B cell (primary cell): ENCODE measurements at regions not wholly inside any gene's neighbourhood (a gene's known extent, or its start where the extent isn't known, plus 50 kb on each side); places are given as distances from the start of the nearest gene placed in this dataset.

ENCODE experiments used
- ATAC-seq: fragments of 200-7000 bp; cut with Tn5 transposase; one replicate; pipeline ENCODE4 v1.10.0; 2021; ENCODE audit warnings: low read depth, mild to moderate bottlenecking, moderate number of reproducible peaks, moderate library complexity
- CTCF ChIA-PET: fragments of 350-600 bp; sonication (Branson Sonifier 250); formaldehyde crosslinking; loops from one replicate; lab custom pipeline; 2021; ENCODE audit warnings: antibody characterized with exemption, inconsistent platforms; lab: Charles Lee
- POLR2A ChIA-PET: fragments of 350-600 bp; sonication (Branson Sonifier 250); formaldehyde crosslinking; loops from one replicate; lab custom pipeline; 2021; ENCODE audit warnings: antibody characterized with exemption; lab: Charles Lee
- DNase-seq: peaks from one replicate; pipeline ENCODE4 v3.0.0; 2013
- H2AFZ ChIP-seq: 2 replicates; pipeline ENCODE4 v1.6.1; 2012; ENCODE audit warnings: mild to moderate bottlenecking, low read depth, low read length; ENCODE audit not compliant: insufficient read depth, poor library complexity, severe bottlenecking
- H3K27ac ChIP-seq, 2 donors: 1 replicate in 1 of 2; 2 replicates in 1 of 2; pipeline ENCODE4 v1.5.1; 2012 to 2013; ENCODE audit warnings: low read length in 2 of 2, mild to moderate bottlenecking in 2 of 2, moderate library complexity in 1 of 2
- H3K27me3 ChIP-seq, 4 experiments: fragments of 200-600 bp in 1 of 4; sonication (generic) in 1 of 4; replicated peaks in 1 of 4; 1 replicate in 2 of 4; 2 replicates in 2 of 4; pipeline versions ENCODE4 v1.6.1 to v1.7.0; 2013 to 2016; ENCODE audit warnings: low read length in 3 of 4, mild to moderate bottlenecking in 2 of 4, mixed read lengths in 1 of 4, moderate library complexity in 1 of 4; ENCODE audit not compliant: insufficient read depth in 4 of 4, control insufficient read depth in 3 of 4; ENCODE audit errors: control extremely low read depth in 1 of 4
- H3K36me3 ChIP-seq, 2 experiments: replicated peaks in 1 of 2; 1 replicate in 1 of 2; 2 replicates in 1 of 2; pipeline versions ENCODE4 v1.6.1 to v1.7.1; 2013; ENCODE audit warnings: low read length in 1 of 2; ENCODE audit not compliant: insufficient read depth in 2 of 2, control insufficient read depth in 1 of 2; ENCODE audit errors: control extremely low read depth in 1 of 2, extremely low read depth in 1 of 2
- H3K4me1 ChIP-seq, 2 donors: fragments of 200-600 bp in 1 of 2; sonication (generic) in 1 of 2; 1 replicate in 1 of 2; 2 replicates in 1 of 2; pipeline versions ENCODE4 v1.5.1 to v1.6.1; 2013 to 2017; ENCODE audit warnings: low read length in 2 of 2; ENCODE audit not compliant: control insufficient read depth in 2 of 2, insufficient read depth in 2 of 2
- H3K4me2 ChIP-seq: replicated peaks from 2 replicates; pipeline ENCODE3; 2012; ENCODE audit warnings: mild to moderate bottlenecking, low read depth, low read length; ENCODE audit not compliant: poor library complexity, severe bottlenecking
- H3K4me3 ChIP-seq, 5 experiments: fragments of 200-600 bp in 1 of 5; sonication (generic) in 1 of 5; 1 replicate in 3 of 5; 2 replicates in 2 of 5; pipeline versions ENCODE4 v1.5.1 to v1.7.0; 2011 to 2016; ENCODE audit warnings: low read length in 4 of 5, mild to moderate bottlenecking in 4 of 5, low read depth in 2 of 5, control low read depth in 1 of 5, moderate library complexity in 1 of 5; ENCODE audit not compliant: insufficient read depth in 1 of 5; ENCODE audit errors: control extremely low read depth in 1 of 5, extremely low read depth in 1 of 5
- H3K79me2 ChIP-seq: fragments of 200-600 bp; sonication (generic); one replicate; pipeline ENCODE4 v1.6.0; 2016; ENCODE audit warnings: low read length; ENCODE audit not compliant: control insufficient read depth, insufficient read depth
- H3K9ac ChIP-seq: fragments of 200-600 bp; sonication (generic); 2 replicates; pipeline ENCODE4 v1.6.1; 2017; ENCODE audit warnings: mild to moderate bottlenecking, low read length, moderate library complexity
- H3K9me3 ChIP-seq, 3 donors: one replicate each; pipeline versions ENCODE4 v1.6.1 to v1.7.1; 2013; ENCODE audit warnings: low read length in 2 of 3; ENCODE audit not compliant: control insufficient read depth in 2 of 3, insufficient read depth in 1 of 3; ENCODE audit errors: control extremely low read depth in 1 of 3
- H4K20me1 ChIP-seq: 2 replicates; pipeline ENCODE4 v1.6.0; 2012; ENCODE audit warnings: mild to moderate bottlenecking, low read length; ENCODE audit not compliant: insufficient read depth, control insufficient read depth, poor library complexity, severe bottlenecking
- H3K27ac Mint-ChIP-seq: one replicate; pipeline ENCODE4 v1.8.0; 2021; ENCODE audit warnings: mixed read lengths
- H3K27me3 Mint-ChIP-seq: one replicate; pipeline ENCODE4 v1.8.0; 2021; ENCODE audit warnings: mixed read lengths
- H3K4me1 Mint-ChIP-seq: one replicate; pipeline ENCODE4 v1.8.0; 2021; ENCODE audit warnings: mixed read lengths
- H3K4me3 Mint-ChIP-seq: one replicate; pipeline ENCODE4 v1.8.0; 2021; ENCODE audit warnings: mixed read lengths
- H3K9me3 Mint-ChIP-seq: one replicate; pipeline ENCODE4 v1.8.0; 2022; ENCODE audit warnings: mixed read lengths; ENCODE audit not compliant: insufficient read depth
- CTCF ChIP-seq: fragments of 200-600 bp; IDR thresholded peaks from one replicate; pipeline ENCODE4 v1.8.0; 2022; ENCODE audit warnings: antibody characterized with exemption, mild to moderate bottlenecking
- EZH2 ChIP-seq: IDR thresholded peaks from 2 replicates; pipeline ENCODE4 v1.6.1; 2012; ENCODE audit warnings: borderline replicate concordance, low read depth, mild to moderate bottlenecking, moderate library complexity, low read length; ENCODE audit not compliant: insufficient read depth, poor library complexity, severe bottlenecking
- WGBS: methylation state at CpG from one replicate; pipeline ENCODE4 v1.1.5; 2013; ENCODE audit warnings: missing lambda C conversion rate; ENCODE audit not compliant: insufficient coverage; 5-methylcytosine and 5-hydroxymethylcytosine counted together
- intact Hi-C: fragments of 100-400 bp; cut with micrococcal nuclease; formaldehyde crosslinking; loops from one replicate; pipeline ENCODE4 v1.10.0; 2022

- no peaks in the 10 kb centered on the region for H3K27me3 Mint-ChIP-seq
- DNase-seq (no peak), ATAC-seq (no peak)
- no peak overlapping the region for H2AFZ ChIP-seq
- no peak overlapping the region for H3K4me2 ChIP-seq
- no peak overlapping the region for H3K27ac ChIP-seq
- no peak overlapping the region for H3K4me3 Mint-ChIP-seq
- H3K9ac ChIP-seq = no peak overlapping the region
- ChIA-PET CTCF (no interaction called here), POLR2A (interaction anchor here (0.6 kb wide), 1 partner anchor 237 kb away, joined by 3 read pairs; no protein-coding TSS in a partner anchor)
- no CpG with 5 or more reads among the region's 1 CpG for WGBS
- H3K4me3 ChIP-seq = no peak overlapping the region
- no peaks in the 10 kb centered on the region for H3K9me3 Mint-ChIP-seq
- no peak overlapping the region for H3K27ac Mint-ChIP-seq
- TF ChIP-seq CTCF = no peak
- TF ChIP-seq EZH2 = no peak
- no peaks in the 10 kb centered on the region for H3K4me1 ChIP-seq
- H3K9me3 ChIP-seq = peaks cover 0 to 5% (median 0%) of the 10 kb centered on the region in 3 donors
- H3K27me3 ChIP-seq = no peaks in the 10 kb centered on the region
- no peaks in the 10 kb centered on the region for H4K20me1 ChIP-seq
- H3K4me1 Mint-ChIP-seq = no peaks in the 10 kb centered on the region
- H3K36me3 ChIP-seq = no peaks in the 10 kb centered on the region
- intact Hi-C loops = no loop called here
- H3K79me2 ChIP-seq = no peaks in the 10 kb centered on the region
Measured at GRCh38 chr12:88683628-88684027, 103.4 kb upstream of the KITLG start.

- no peak for DNase-seq
- H3K9me3 ChIP-seq = peaks cover 0 to 5% (median 0%) of the 10 kb centered on the region in 3 donors
- no peak overlapping the region for H3K27ac ChIP-seq
- Mint-ChIP-seq H3K27me3 (no peaks in the 10 kb centered on the region), H3K27ac (no peak overlapping the region), H3K4me1 (no peaks in the 10 kb centered on the region), H3K4me3 (no peak overlapping the region), H3K9me3 (no peaks in the 10 kb centered on the region)
- no peaks in the 10 kb centered on the region for H3K36me3 ChIP-seq
- intact Hi-C loops = no loop called here
- no peak overlapping the region for H3K4me3 ChIP-seq
- H3K27me3 ChIP-seq = no peaks in the 10 kb centered on the region
- H4K20me1 ChIP-seq = no peaks in the 10 kb centered on the region
- ATAC-seq = no peak
- 92% methylated on average over 1 of the region's 1 CpG for WGBS
- TF ChIP-seq CTCF = no peak
- no peak for TF ChIP-seq EZH2
- ChIA-PET CTCF (no interaction called here), POLR2A (no interaction called here)
- no peak overlapping the region for H3K9ac ChIP-seq
- no peak overlapping the region for H2AFZ ChIP-seq
- no peak overlapping the region for H3K4me2 ChIP-seq
- H3K79me2 ChIP-seq = no peaks in the 10 kb centered on the region
- no peaks in the 10 kb centered on the region for H3K4me1 ChIP-seq
Measured at GRCh38 chr12:88681271-88681670, 101.0 kb upstream of the KITLG start.
